ENCODE measurements at regions not wholly inside any gene's neighbourhood (a gene's known extent, or its start where the extent isn't known, plus 50 kb on each side); places are given as distances from the start of the nearest gene placed in this dataset.

- DNase-seq: no peak
Measured at GRCh38 chr17:74028354-74029116, 174.9 kb upstream of the RPL38 start.

GRCh38 chr17:74031316-74032090 lies 172.0 kb upstream of the RPL38 start:
- DNase-seq: no peak

GRCh38 chr17:74032222-74032621 lies 171.3 kb upstream of the RPL38 start:
- no peak for DNase-seq

GRCh38 chr17:74037320-74037719 lies 166.2 kb upstream of the RPL38 start:
- DNase-seq: no peak

- DNase-seq: no peak
Measured at GRCh38 chr17:74040291-74040690, 163.2 kb upstream of the RPL38 start.

GRCh38 chr17:74040729-74041128 lies 162.7 kb upstream of the RPL38 start:
- DNase-seq: no peak

GRCh38 chr17:74041869-74042640 lies 161.4 kb upstream of the RPL38 start:
- DNase-seq: no peak

GRCh38 chr17:74042744-74043486 lies 160.6 kb upstream of the RPL38 start:
- peak; percentile 50 for DNase-seq

GRCh38 chr17:74043976-74044375 lies 159.5 kb upstream of the RPL38 start:
- DNase-seq: no peak

- DNase-seq: no peak
Measured at GRCh38 chr17:74045608-74046280, 157.7 kb upstream of the RPL38 start.

GRCh38 chr17:74049167-74049966 lies 154.1 kb upstream of the RPL38 start:
- DNase-seq: no peak

- DNase-seq: no peak
Measured at GRCh38 chr17:74049967-74050458, 153.5 kb upstream of the RPL38 start.

GRCh38 chr17:74051348-74051747 lies 152.1 kb upstream of the RPL38 start:
- no peak for DNase-seq

GRCh38 chr17:74052993-74053711 lies 150.3 kb upstream of the RPL38 start:
- DNase-seq: no peak

GRCh38 chr17:74053712-74054078 lies 149.8 kb upstream of the RPL38 start:
- no peak for DNase-seq

GRCh38 chr17:74054249-74054648 lies 149.2 kb upstream of the RPL38 start:
- DNase-seq: no peak

GRCh38 chr17:74055508-74056160 lies 147.8 kb upstream of the RPL38 start:
- no peak for DNase-seq

- no peak for DNase-seq
Measured at GRCh38 chr17:74059479-74060240, 143.8 kb upstream of the RPL38 start.

GRCh38 chr17:74061758-74062157 lies 141.7 kb upstream of the RPL38 start:
- DNase-seq: no peak
